Retina (tissue), 1 donor: ENCODE measurements at regions not wholly inside any gene's neighbourhood (a gene's known extent, or its start where the extent isn't known, plus 50 kb on each side); places are given as distances from the start of the nearest gene placed in this dataset.
"Not testable (repeated sequence)": the region's sequence is repeated elsewhere in the genome, so short reads cannot be mapped to it uniquely, and the experiment has no call there.

Source experiments
- DNase-seq: peaks from one replicate; pipeline ENCODE4 v3.0.0-alpha.2; 2016

DNA sequence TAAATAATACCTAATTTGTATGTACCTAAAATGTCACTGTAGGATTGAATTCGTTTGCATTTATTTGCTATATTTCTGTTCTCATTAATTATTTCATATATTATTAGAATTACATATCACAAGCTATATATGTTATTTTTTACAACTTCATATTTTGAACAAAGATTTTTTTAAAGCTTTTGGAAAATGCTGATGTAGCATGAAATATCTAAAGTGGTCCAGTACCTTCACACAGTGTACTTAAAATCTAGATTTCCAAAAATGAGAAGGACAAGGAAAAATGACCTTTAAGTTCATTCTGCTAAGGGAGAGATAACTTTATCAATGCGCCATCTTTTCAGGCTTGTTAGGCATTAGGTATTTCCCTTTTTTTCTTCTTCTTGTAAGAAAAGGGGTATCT is 71.8 kb downstream of the LARP7 start:
- DNase-seq, result no peak

- no peak for DNase-seq
Observed at GRCh38 chr4:112714922-112715901, 78.3 kb downstream of the LARP7 start.

GRCh38 chr4:112717856-112718255 is 80.9 kb downstream of the LARP7 start:
- no peak for DNase-seq

DNA sequence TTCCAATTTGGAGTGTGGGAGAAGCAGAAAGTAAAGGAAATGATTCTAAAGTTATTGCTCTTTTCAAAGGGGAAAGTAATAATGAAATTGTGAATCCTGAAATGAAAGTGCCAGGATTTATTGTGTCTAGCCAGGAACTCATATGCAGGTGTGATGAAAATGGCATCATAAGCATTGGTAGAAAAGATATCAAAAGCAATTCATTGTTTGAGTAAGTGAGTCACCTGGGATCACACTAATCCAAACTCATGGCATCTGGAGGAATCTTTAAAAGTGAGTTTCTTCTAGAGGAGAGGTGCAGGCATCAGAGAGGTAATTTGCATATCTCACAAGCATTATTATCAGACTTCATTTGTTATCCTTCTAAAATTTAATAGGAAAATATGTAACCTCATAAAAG is 84.7 kb downstream of the LARP7 start:
- DNase-seq, result no peak

GRCh38 chr4:112726041-112726440 is 89.1 kb downstream of the LARP7 start:
- DNase-seq, result no peak

- DNase-seq, result not testable (repeated sequence)
Observed at GRCh38 chr4:112727728-112728127, 90.8 kb downstream of the LARP7 start.

GRCh38 chr4:112731715-112732114 is 94.8 kb downstream of the LARP7 start:
- no peak for DNase-seq

- no peak for DNase-seq
Observed at GRCh38 chr4:112732142-112732541, 95.2 kb downstream of the LARP7 start.

GRCh38 chr4:112735474-112735951 is 98.6 kb downstream of the LARP7 start:
- DNase-seq, result peak; percentile 11

DNA sequence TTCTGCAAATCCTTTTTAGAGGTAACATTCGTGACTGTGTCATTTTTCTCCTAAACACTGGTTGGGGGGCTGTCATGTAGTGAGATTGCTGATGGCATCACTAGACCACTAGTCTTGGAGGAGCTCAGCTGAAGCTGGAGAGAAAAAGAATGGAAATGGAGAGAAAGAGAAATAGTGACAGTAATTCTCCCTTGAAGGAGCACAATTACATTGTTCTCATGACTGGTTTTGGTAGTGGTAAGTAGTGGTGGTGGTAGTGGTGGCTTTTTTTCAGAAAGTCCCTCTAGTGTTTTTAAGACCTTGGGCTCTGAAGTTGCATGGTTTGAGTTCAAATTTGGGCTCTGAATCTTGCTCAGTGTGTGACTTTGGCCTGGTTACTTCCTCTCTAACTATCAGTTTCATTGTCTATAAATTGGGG is 99.8 kb downstream of the LARP7 start:
- no peak for DNase-seq

DNA sequence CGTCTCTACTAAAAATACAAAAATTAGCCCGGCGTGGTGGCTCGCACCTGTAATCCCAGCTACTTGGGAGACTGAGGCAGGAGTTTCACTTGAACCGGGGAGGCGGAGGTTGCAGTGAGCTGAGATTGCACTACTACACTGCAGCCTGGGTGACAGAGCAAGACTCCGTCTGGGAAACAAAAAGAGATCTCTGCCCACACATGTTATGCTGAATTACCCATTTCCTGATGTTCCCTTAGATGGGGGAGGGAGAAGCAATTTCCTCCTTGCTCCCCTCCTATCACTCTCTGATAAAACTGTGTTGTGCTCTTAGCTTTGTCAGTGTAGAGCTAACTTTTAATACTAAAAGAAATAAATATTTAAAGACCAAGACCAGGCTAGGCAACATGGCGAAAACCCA is 102.5 kb downstream of the LARP7 start:
- DNase-seq, result no peak

DNA sequence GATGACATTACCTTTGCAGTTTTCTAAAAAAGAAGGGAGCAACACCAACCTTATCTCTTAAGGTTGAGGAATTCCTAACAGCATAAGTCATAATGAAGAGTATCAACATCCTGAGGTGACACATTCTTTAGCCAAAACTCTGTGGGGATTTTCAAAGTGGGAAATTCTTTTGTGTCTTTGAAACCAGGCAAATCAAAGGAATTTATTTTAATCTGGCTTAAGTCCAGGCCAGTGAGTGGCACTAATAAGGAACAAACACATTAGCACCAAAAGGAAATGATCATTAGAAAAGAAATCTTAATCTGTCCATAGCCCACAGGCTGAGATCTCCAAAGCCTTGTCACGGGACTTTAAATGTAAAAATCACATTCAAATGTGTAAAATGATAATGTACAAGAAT is 110.1 kb downstream of the LARP7 start:
- DNase-seq, result no peak

DNA sequence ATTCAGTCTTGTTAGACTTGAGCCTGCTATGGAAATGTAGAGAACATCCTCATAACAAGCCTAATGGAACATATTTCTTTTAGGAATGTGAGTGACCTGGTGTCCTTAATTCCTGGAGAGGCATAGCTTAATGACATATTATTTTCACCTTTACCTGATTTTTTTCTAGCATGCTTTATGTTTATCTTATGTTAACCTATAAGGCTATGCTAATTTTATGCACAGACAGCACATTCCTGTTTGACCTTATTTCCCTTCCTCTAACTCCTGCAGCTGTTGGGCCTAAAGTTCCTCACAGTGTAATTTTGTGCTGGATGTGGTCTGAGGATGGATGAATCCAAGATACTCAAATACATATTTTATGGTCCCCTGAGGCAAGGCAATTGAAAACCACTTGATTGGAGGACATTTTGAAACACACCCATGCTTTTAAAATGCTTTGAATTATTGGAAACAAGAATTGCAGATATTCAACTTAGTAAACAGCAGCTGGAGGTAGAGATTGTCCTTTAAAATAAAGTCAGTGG is 111.5 kb downstream of the LARP7 start:
- no peak for DNase-seq

DNA sequence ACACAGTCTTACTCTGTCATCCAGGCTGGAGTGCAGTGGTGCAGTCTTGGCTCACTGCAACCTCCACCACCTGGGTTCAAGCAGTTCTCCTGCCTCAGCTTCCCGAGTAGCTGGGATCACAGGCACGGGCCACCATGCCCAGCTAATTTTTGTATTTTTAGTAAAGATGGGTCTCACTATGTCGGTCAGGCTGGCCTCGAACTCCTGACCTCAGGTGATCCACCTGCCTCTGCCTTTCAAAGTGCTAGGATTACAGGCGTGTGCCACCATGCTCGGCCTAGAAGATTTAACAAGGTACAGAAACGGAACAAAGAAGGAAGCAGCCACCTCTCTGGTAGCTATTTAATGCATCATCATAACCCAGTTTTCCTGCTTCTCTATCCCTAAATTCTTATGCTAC is 113.8 kb downstream of the LARP7 start:
- not testable (repeated sequence) for DNase-seq

DNA sequence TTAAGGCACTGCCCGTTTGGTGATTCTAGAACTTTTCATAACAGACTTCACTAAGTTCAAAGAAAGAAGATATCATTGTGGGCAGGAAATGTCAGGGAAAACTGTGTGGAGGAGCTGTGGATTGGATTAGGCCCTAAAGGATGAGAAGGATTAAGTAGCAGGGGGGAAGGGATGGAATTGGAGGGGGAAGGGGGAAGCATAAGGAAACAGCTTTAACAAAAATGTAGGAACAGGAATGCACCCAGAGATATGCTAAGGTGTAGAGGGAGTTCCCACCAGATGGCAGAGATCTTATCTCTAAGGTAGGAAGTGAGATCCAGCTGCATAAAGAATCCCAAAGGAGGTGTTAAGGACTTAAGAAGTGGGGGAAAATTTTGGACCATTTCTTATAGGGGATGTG is 114.5 kb downstream of the LARP7 start:
- DNase-seq, result no peak

DNA sequence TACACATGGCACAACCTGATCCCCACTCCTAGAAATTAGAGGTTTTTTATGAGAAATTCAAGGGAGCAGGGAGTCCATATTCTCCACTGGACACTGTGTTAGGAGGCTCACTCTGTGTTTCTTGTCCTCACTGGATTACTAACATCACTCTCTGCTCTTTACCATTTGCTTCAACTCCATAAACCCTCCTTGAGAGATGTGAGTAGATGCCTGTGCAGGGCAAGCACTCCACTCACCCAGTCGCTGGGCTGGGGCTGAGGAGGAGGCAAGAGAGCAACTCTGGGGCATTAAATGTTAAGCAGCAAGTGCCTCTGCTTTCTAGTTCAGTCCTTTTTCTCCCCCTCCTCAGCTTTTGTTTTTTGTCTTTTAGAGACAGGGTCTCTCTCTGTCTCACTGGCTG is 115.1 kb downstream of the LARP7 start:
- DNase-seq, result no peak

DNA sequence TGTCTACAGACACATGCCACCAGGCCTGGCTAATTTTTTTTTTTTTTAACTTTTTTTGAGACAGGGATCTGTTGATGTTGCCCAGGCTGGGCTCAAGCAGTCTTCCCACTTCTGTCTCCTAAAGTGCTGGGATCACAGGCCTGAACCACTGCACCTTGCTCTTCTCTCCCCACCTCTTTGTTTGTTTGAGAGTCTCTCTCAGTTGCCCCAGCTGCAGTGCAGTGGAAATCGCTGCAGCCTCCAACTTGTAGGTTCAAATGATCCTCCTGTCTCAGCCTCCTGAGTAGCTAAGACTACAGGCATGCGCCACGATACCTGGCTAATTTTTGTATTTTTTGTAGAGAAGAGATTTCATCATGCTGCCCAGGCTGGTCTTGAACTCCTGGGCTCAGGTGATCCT is 115.6 kb downstream of the LARP7 start:
- DNase-seq, result no peak

DNA sequence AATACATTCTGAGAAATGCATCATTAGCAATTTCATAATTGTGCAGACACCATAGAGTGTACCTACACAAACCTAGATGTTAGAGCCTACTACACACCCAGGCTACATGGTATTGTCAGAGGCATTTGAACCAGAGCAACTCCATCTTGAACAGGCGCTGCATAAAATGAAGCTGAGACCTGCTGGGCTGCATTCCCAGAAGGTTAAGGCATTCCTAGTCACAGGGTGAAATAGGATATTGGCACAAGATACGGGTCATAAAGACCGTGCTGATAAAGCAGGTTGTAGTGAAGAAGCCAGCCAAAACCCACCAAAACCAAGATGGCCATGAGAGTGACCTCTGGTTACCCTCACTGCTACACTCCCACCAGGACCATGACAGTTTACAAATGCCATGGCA is 116.4 kb downstream of the LARP7 start:
- no peak for DNase-seq

DNA sequence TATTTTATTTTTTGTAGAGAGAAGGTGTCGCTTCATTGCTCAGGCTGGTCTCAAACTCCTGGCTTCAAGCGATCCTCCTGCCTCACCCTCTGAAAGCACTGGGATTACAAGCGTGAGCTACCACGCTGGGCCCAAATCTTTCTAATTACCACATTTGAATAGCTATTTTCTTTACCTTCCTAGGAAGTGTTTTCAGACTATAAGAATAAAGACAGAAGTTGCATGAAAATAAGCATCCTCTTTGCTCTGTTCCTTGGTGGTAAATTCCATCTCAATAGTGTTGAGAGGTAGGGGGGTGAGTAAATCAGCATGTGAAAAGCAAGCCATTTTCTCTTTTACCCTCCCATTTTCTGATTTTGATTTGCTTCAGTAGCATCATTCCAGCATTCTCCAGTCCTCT is 122.4 kb downstream of the LARP7 start:
- DNase-seq, result no peak

- DNase-seq, result peak; percentile 46
Observed at GRCh38 chr4:112765317-112765974, 128.5 kb downstream of the LARP7 start.

DNA sequence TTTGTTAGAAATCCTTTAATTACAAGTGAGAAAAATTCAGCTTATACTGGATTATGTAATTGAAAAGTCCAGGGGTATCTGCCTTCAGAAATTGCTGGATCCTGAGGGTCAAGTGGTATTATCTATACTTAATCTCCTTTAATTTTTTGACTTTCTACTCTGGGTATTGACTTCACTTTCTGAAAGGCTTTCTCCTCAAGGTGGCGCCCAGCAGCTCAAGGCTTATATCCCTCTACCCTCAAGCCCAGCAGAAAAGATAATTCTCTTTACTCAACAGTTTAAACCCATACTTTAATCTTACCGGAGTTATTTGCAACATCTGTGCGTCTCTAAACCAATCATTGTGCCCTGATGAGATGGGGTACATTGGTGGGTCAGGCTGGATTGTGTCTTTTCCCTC is 129.5 kb downstream of the LARP7 start:
- no peak for DNase-seq

GRCh38 chr4:112767386-112767785 is 130.4 kb downstream of the LARP7 start:
- DNase-seq, result no peak

DNA sequence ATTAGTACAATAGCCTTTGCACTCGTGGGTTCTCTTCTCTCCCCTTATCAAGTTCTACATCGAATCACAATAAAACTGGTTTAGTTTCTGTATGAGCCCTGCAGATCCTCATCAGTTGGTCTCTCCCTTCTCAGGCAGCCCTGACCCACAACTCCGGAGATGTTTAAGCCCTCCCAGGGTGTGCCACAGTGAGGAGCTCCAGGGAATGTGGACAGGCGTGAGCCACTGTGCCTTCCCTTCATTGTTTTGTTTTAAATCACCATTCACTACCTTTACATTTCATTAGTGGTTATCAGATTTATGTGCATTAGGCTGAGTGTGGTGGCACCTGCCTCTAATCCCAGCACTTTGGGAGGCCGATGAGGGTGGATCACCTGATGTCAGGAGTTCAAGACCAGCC is 133.2 kb downstream of the LARP7 start:
- no peak for DNase-seq

- DNase-seq, result no peak
Observed at GRCh38 chr4:112775801-112776200, 138.9 kb downstream of the LARP7 start.
